ENCODE measurements at regions not wholly inside any gene's neighbourhood (a gene's known extent, or its start where the extent isn't known, plus 50 kb on each side); places are given as distances from the start of the nearest gene placed in this dataset.

GRCh38 chr3:27570421-27571106, 86.4 kb upstream of the SLC4A7 start:
- POLR2A ChIA-PET: interaction anchor here (0.7 kb wide), 1 partner anchor 36 kb away, joined by 3 read pairs; no protein-coding TSS in a partner anchor
- DNase-seq (ENCODE audit: low read depth, low spot score): no peak
- CTCF ChIA-PET: no interaction called here
- no peak overlapping the region for H3K4me3 ChIP-seq (ENCODE audit: low read depth, low read length)
- TF ChIP-seq CTCF (IDR thresholded peaks at IDR 0.05; ENCODE audit: insufficient read depth, low read length, missing control alignments): no peak

GRCh38 chr3:27568393-27568792, 84.2 kb upstream of the SLC4A7 start:
- ChIA-PET CTCF (interaction anchor here (1.0 kb wide), 1 partner anchor 91 kb away, joined by 3 read pairs; no protein-coding TSS in a partner anchor), POLR2A (no interaction called here)
- TF ChIP-seq CTCF (IDR thresholded peaks at IDR 0.05; ENCODE audit: insufficient read depth, low read length, missing control alignments): no peak
- no peak for DNase-seq (ENCODE audit: low read depth, low spot score)
- H3K4me3 ChIP-seq (ENCODE audit: low read depth, low read length): no peak overlapping the region

GRCh38 chr3:27567251-27567650, 83.1 kb upstream of the SLC4A7 start:
- H3K4me3 ChIP-seq (ENCODE audit: low read depth, low read length): no peak overlapping the region
- POLR2A ChIA-PET: no interaction called here
- CTCF ChIA-PET: interaction anchor here (0.7 to 1.4 kb wide), 3 partner anchors 11 to 114 kb away, joined by 3 to 4 read pairs (median 3); no protein-coding TSS in a partner anchor
- no peak for DNase-seq (ENCODE audit: low read depth, low spot score)
- TF ChIP-seq CTCF (IDR thresholded peaks at IDR 0.05; ENCODE audit: insufficient read depth, low read length, missing control alignments): no peak

- DNase-seq (ENCODE audit: low read depth, low spot score): no peak
- CTCF ChIA-PET: no interaction called here
- TF ChIP-seq CTCF (IDR thresholded peaks at IDR 0.05; ENCODE audit: insufficient read depth, low read length, missing control alignments): no peak
- POLR2A ChIA-PET: no interaction called here
- H3K4me3 ChIP-seq (ENCODE audit: low read depth, low read length): no peak overlapping the region
Measured at GRCh38 chr3:27565201-27565852, 81.1 kb upstream of the SLC4A7 start.

GRCh38 chr3:27561576-27561975, 77.4 kb upstream of the SLC4A7 start:
- no peak overlapping the region for H3K4me3 ChIP-seq (ENCODE audit: low read depth, low read length)
- no peak for DNase-seq (ENCODE audit: low read depth, low spot score)
- no peak for TF ChIP-seq CTCF (IDR thresholded peaks at IDR 0.05; ENCODE audit: insufficient read depth, low read length, missing control alignments)
- POLR2A ChIA-PET: no interaction called here
- CTCF ChIA-PET: no interaction called here

GRCh38 chr3:27560484-27561056, 76.4 kb upstream of the SLC4A7 start:
- no peak for TF ChIP-seq CTCF (IDR thresholded peaks at IDR 0.05; ENCODE audit: insufficient read depth, low read length, missing control alignments)
- H3K4me3 ChIP-seq (ENCODE audit: low read depth, low read length): no peak overlapping the region
- DNase-seq (ENCODE audit: low read depth, low spot score): no peak
- CTCF ChIA-PET: no interaction called here
- POLR2A ChIA-PET: no interaction called here
